HG02973 (cell line): ENCODE measurements at regions not wholly inside any gene's neighbourhood (a gene's known extent, or its start where the extent isn't known, plus 50 kb on each side); places are given as distances from the start of the nearest gene placed in this dataset.

Source experiments
- ATAC-seq: cut with Tn5 transposase; IDR thresholded peaks from one replicate; pipeline ENCODE4 v1.9.1; 2021; ENCODE audit warnings: moderate library complexity; ENCODE audit not compliant: unreplicated experiment

- ATAC-seq = no peak
Measured at GRCh38 chr10:14468023-14468441, 137.3 kb upstream of the FRMD4A start.

GRCh38 chr10:14466257-14466656, 135.5 kb upstream of the FRMD4A start:
- ATAC-seq = no peak

DNA sequence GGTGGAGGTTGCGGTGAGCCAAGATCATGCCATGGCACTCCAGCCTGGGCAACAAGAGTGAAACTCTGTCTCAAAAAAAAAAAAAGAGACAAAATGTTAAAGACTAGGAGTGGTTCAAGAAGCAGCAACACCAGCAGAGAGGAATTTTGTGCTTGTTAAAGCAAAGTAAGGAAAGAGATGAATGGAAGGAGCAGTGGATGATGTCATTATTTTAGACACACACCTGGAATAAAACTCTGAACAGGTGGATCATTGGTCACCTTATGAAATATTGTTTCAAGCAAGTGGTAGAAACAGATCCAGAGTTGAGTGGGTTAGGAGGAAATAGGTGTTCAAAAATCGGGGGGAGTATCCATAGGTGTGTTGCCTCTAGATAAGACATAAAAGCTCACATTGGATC, 129.7 kb upstream of the FRMD4A start:
- ATAC-seq = no peak

- ATAC-seq = no peak
Measured at GRCh38 chr10:14459665-14460064, 128.9 kb upstream of the FRMD4A start.

GRCh38 chr10:14456870-14457266, 126.1 kb upstream of the FRMD4A start:
- no peak for ATAC-seq

DNA sequence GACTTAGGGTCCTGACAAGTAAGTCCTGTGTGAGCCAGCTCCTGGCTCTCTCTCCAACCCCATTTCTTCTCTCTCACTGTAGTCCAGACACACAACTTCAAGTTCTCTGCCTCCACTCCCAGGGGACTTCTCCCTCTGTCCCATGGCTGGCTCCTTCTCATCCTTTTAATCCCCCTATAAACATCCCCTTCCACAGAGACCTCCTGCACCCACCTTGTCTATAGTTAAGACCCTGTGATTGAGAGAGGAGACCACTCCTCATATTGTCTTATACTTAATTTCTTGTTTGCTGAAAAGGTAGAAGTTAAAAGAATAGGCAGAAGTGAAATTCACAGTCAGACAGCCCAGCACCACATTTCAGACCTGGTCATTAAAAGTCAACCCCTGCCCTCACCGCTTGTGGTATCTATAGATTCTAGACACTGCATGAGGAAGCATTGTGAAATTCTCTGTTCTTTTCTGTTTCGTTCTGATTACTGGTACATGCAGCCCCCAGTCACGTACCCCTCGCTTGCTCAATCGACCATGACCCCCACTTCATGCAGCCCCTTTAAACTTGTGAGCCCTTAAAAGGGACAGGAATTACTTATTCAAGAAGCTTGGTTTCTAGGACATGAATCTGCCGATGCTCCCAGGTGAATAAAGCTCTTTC, 125.6 kb upstream of the FRMD4A start:
- no peak for ATAC-seq

DNA sequence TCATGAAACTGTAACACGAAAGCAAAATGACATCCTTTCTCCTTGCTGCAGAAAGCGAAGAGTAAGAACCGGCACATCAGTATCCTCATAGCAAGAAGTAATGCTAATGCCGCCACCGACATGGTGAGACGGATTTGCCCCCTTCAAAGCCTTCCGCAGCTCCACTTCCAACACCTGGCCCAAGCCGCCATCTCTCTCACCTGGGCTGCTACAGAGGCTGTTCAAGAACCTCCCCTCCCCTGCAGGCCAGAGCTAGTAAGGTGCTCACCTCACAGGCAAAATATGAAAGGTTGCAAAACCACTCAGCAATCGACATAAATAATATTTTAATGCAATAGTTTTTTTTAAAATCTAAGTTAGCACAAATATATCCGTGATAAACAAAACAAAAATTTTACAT, 123.9 kb upstream of the FRMD4A start:
- ATAC-seq = no peak

DNA sequence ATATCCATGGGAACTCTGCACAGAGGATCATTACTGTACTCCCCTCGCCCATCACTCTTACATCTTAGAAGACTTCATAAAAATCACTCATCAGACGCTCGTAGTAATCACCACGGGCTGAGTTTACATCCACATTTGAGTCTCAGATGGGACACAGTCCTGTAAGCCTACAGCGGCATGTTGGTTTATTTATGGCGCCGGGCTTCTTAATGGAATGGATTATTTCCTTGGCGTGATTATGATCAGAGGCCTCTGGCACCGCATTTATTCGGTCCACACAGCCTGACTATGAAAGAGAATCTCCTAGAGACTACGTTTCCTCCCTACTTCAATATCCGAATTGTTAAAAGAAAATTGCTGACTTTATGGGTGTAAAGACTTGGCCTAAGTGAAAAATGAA, 123.5 kb upstream of the FRMD4A start:
- no peak for ATAC-seq

- no peak for ATAC-seq
Measured at GRCh38 chr10:14453593-14453992, 122.9 kb upstream of the FRMD4A start.

DNA sequence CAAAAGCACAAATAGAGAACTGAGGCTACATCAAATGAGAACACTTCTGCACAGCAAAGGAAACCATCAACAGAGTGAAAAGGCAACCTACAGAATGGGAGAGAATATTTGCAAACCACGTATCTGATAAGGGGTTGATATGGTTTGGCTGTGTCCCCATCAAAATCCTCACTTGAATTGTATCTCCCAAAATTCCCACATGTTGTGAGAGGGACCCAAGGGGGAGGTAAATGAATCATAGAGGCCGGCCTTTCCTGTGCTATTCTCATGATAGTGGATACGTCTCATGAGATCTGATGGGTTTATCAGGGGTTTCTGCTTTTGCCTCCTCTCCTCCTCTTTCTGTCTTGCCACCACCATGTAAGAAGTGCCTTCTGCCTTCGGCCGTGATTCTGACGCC, 120.6 kb upstream of the FRMD4A start:
- ATAC-seq = no peak

- ATAC-seq = no peak
Measured at GRCh38 chr10:14450041-14450491, 119.3 kb upstream of the FRMD4A start.

DNA sequence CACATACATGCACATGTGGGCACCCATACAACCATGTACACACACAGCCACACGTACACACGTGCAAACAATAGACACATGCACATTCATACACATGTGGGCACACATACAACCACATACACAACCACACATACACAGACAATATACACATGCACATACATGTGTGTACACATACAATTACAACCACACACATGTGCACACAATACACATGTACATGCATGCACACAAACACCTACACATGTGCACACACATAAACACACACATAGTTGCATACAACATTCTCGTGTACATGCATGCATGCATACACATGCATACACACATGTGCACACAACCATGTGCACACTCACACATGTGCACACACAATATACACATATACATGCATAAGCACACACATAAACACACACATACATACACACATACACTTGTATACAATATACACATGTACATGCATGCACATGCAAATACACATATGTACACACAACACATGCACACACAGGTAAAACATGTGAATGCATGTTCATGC, 118.6 kb upstream of the FRMD4A start:
- no peak for ATAC-seq

DNA sequence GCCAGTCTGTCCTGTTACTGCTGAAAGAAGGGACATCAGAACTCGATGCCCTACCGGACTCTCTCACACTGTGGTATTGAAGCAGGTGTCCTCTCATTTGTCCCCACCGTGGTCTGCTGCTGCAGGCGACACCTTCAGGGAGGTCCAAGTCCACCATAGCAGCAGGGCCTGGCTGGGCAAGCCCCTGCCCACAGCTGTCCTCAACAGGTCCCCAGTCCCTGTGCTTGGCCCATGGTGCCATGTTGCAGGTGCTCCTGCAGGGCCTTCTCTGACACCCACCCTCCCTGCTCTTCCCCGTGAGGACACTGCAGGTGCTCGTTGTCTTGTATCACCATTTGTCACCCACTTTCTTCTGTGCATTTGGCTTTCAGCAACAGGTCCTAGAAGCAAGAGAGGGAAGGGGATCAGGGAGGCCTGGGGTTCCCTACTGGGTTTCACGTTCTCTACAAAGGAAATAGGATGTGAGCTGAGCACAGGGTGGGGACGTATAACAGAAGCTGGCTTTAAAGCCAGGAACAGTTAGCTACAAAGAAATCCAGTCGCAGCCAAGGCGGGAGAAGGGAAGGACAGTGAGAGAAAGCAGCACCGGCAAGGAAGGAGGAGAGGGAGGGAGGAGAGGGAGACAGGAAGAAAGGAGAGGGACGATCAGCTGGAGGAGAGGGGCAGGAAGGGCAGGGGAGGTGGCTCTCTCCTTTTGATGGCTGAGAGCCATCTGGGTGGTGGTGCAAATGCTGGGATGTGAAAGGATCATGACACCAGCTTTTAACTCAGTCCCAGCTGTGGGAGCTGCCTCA, 117.7 kb upstream of the FRMD4A start:
- ATAC-seq = no peak

DNA sequence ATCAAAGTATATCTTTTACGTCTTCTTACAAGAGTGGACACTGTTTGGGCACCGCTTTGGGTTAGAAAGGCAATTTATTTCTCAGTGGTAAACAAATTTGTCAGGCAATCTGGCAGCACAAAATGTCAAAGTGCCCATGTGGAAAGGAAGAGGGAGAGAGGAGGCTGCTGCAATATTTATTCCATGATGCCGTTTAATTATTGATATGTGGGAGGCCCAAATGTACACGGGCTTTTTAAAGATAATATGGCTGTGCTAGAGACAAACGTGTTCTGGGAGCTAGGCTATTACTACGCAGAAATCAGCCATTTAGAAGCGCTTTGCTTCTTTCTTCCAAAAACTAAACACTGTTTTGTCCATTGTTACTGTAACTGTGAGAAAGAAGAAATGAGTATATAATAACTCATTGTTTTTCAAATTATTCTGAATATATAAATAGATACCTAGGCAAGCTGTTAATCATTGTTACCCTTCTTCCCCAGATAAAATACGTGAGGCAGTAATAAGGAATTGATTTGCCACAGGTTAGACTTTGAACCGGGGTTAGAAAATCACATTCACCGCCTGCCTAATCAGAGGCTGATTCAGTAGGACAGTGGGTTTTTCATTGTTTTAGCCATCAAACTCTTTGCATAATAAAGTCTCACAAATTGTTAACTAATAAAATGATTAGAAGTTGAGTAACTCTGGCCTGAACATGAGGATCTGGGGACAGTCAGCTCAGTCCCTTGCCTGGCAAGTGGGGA, 116.5 kb upstream of the FRMD4A start:
- no peak for ATAC-seq

- ATAC-seq = no peak
Measured at GRCh38 chr10:14439451-14440259, 108.9 kb upstream of the FRMD4A start.

GRCh38 chr10:14438576-14438975, 107.9 kb upstream of the FRMD4A start:
- ATAC-seq = no peak

DNA sequence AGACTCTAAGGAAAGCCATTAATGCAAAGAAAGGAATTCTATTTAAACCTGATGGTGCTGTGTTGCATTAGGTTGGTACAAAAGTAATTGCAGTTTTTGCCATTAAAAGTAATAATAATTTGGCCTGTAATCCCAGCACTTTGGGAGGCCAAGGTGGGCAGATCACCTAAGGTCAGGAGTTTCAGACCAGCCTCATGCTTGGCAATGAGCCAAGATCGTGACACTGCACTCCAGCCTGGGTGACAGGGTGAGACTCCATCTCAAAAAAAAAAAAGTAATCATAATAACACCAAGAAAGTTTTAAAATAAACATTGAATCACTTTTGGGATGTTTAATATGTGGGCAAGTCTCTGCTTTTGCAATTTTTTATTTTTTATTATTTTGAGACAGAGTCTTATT, 107.3 kb upstream of the FRMD4A start:
- ATAC-seq = no peak

DNA sequence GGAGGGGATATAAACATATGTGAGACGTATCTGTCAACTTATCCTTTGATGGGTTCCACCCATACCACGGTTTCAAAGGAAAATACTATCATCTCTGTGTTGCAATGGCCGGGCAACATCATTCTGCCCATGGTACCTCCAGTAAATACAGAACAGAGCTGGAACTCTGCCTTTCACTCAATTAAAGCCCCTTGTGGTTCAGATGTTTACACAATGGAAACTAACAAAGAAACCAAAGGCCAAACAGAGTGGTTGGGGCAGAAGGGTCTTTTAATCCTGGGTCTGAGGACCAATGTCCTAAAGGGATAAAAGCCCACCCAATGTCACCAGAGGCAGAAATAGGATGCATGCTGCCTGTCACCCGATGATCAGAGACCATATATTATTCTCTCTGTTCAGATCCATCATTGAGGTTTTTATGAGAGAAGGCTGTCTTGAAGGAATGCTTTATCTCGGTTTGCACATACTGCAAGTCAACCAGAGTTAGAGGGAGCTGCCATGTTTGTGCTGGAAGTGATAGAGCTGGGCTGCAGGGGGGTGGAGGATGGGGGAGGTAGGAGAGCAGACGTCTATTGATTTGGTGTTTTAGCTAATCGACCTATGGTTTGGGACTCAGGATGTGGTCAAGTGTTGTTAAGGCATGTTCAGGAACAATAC, 105.4 kb upstream of the FRMD4A start:
- no peak for ATAC-seq

DNA sequence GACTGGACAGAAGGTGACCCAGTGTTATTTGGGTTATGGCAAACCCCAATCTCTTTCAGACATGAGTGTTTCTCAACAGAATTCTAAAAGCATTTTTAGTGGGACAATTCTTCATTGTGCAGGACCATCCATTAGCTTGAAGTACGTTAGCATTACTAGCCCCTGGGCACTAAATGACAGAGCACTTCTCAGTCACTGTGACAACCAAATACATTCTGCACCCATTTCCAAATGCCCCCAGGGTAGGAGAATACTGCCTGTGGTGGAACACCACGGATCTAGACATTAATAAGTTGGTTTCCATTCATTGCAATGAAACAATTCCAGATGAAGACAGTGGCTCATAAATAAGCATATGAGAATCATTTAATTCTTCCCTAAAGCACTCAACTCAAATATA, 102.4 kb upstream of the FRMD4A start:
- ATAC-seq = no peak

DNA sequence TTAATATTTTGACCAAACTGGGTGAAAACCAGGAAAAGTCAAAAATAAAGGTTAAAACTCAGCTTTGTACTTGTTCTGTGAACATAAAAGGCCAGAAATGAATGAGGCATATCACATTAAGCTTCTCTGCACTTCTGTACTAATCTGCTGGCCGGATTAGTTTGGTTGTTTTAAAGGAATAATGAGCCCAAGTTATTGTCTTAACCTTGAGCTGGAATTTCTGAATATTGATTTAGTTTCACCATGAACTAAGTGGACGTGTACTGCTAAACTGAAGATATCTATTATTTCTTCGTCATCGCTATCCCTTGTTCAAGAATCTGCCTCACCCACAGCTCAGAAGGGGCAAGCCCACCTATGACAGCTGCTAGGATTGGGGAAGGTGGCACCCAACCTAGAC, 101.1 kb upstream of the FRMD4A start:
- no peak for ATAC-seq
